GM12891 (cell line): ENCODE measurements at regions not wholly inside any gene's neighbourhood (a gene's known extent, or its start where the extent isn't known, plus 50 kb on each side); places are given as distances from the start of the nearest gene placed in this dataset.

ENCODE experiments used
- POLR2A ChIP-seq: IDR thresholded peaks from 2 replicates; pipeline ENCODE4 v1.6.1; 2011; ENCODE audit warnings: low read depth, low read length, control low read depth
- POLR2AphosphoS5 ChIP-seq: IDR thresholded peaks from 2 replicates; pipeline ENCODE4 v1.6.1; 2011; ENCODE audit warnings: low read depth, low read length, control low read depth
- SPI1 ChIP-seq: IDR thresholded peaks from 2 replicates; pipeline ENCODE4 v1.6.1; 2011; ENCODE audit warnings: low read depth, low read length, control low read depth
- TAF1 ChIP-seq: IDR thresholded peaks from 2 replicates; pipeline ENCODE4 v1.6.1; 2011; ENCODE audit warnings: low read depth, low read length, control low read depth

GRCh38 chr11:39745401-39745800, 1714.1 kb downstream of the LRRC4C start:
- TF ChIP-seq TAF1 (no peak), POLR2A (no peak), POLR2AphosphoS5 (no peak), SPI1 (no peak)
